Adrenal gland (tissue), 9 donors: ENCODE measurements at regions not wholly inside any gene's neighbourhood (a gene's known extent, or its start where the extent isn't known, plus 50 kb on each side); places are given as distances from the start of the nearest gene placed in this dataset.

Source experiments
- DNase-seq, 7 donors: peaks; one replicate each; pipeline ENCODE4 v3.0.0-alpha.2; 2019 to 2020
- H3K27ac ChIP-seq, 5 donors: fragments of 200-600 bp; sonication (generic) in 4 of 5; 1 replicate in 3 of 5; 2 replicates in 2 of 5; pipeline versions ENCODE4 v1.5.1 to v1.8.0; 2016 to 2020; ENCODE audit warnings: mild to moderate bottlenecking in 1 of 5
- H3K27me3 ChIP-seq: fragments of 200-600 bp; 2 replicates; pipeline ENCODE4 v1.8.0; 2021
- H3K36me3 ChIP-seq, 2 donors: fragments of 200-600 bp; replicated peaks in 1 of 2; 1 replicate in 1 of 2; 2 replicates in 1 of 2; pipeline versions ENCODE4 v1.5.1 to v1.8.0; 2018 to 2022
- H3K4me1 ChIP-seq, 2 donors: fragments of 200-600 bp; replicated peaks in 1 of 2; 1 replicate in 1 of 2; 2 replicates in 1 of 2; pipeline versions ENCODE4 v1.5.1 to v1.8.0; 2018 to 2021
- H3K4me3 ChIP-seq, 4 donors: fragments of 200-600 bp; sonication (generic) in 3 of 4; one replicate each; pipeline ENCODE4 v1.5.1; 2016 to 2018
- H3K9me3 ChIP-seq, 3 donors: fragments of 200-600 bp; sonication (generic) in 1 of 3; replicated peaks in 1 of 3; 1 replicate in 2 of 3; 2 replicates in 1 of 3; pipeline versions ENCODE4 v1.5.1 to v1.8.0; 2016 to 2021
- CTCF ChIP-seq, 6 experiments: fragments of 450-650 bp in 4 of 6; fragments of 200-600 bp in 2 of 6; sonication (generic) in 1 of 6; IDR thresholded peaks; 1 replicate in 5 of 6; 2 replicates in 1 of 6; pipeline versions ENCODE4 v1.5.1 to v1.8.0; 2016 to 2021; ENCODE audit warnings: antibody characterized with exemption in 6 of 6, mild to moderate bottlenecking in 2 of 6, moderate library complexity in 1 of 6
- POLR2A ChIP-seq, 2 donors: fragments of 450-650 bp; IDR thresholded peaks; one replicate each; pipeline ENCODE4 v1.6.1; 2017; ENCODE audit warnings: antibody characterized with exemption in 2 of 2, mild to moderate bottlenecking in 2 of 2, moderate library complexity in 1 of 2
- WGBS, 4 donors: extraction: QIAGEN DNeasy Blood & Tissue Kit in 2 of 4; methylation state at CpG; one replicate each; pipeline versions ENCODE4 v1.1.5 to v1.1.7; 2013 to 2017; 5-methylcytosine and 5-hydroxymethylcytosine counted together
- intact Hi-C, 2 donors: fragments of 100-400 bp; cut with DNase I; formaldehyde crosslinking; loops; one replicate each; pipeline versions ENCODE4 v1.14.1 to v1.15.0; 2022 to 2023
- donor health status: healthy with polysubstance abuse.
- donor health status: Bipolar disorder and iron deficiency.
- donor health status: DM: yes; HTN: yes; CAD: no.
- donor health status: DM: no; HTN: no; CAD: no.
- donor health status: DM: no; HTN: no; CAD: no.

- TF ChIP-seq POLR2A (IDR thresholded peaks at IDR 0.05) (no peak), CTCF (IDR thresholded peaks at IDR 0.05) (no peak)
- H3K36me3 ChIP-seq, result no peaks in the 10 kb centered on the region
- no peak for DNase-seq
- no peaks in the 10 kb centered on the region for H3K9me3 ChIP-seq
- H3K27ac ChIP-seq, result no peak overlapping the region
- H3K4me3 ChIP-seq, result no peak overlapping the region
- WGBS, 4 donors, result 64 to 82% (median 71%) methylated on average over 2 of the region's 2 CpGs
- no peaks in the 10 kb centered on the region for H3K4me1 ChIP-seq
- no peaks in the 10 kb centered on the region for H3K27me3 ChIP-seq
- intact Hi-C loops, result no loop called here
Measured at GRCh38 chr20:52677216-52677615, 294.9 kb upstream of the TSHZ2 start.

DNA sequence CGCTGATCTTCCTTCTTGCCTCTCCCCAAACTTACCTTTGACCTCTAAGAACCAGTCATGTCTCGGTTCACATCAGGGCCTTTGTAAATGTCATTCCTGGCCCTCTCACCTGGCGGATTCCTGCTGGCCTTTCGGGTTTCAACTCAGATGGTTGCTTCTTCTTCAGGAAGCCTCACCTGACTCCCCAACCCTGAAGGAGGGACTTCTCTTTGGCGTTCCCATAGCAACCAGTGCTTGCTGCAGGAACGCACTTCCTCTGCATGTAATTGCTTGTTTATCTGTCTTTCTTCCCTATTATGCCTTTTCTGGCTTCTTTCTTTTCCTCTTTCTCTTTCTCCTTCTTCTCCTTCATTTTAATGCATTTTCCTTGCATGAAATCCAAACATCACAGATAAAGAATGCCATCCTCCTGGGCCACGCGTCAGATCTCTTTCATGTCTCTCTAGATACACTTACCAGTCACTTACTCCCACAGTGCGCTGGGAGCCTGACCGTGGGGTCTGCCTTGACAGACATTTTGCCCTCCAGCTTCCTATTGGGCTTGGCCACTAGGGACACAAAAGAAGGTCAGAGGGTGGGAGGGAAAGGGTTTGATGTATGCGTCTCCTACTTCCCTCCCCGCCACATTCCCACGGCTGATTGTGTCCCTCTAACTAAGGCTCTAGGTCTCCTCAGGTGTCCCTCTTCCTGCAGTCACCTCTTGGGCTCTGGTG is 295.7 kb upstream of the TSHZ2 start:
- 84 to 88% (median 86%) methylated on average over 13 of the region's 13 CpGs for WGBS, 4 donors
- Histone ChIP-seq H3K4me1 (no peaks in the 10 kb centered on the region), H3K36me3 (no peaks in the 10 kb centered on the region), H3K27ac (no peak overlapping the region), H3K9me3 (no peaks in the 10 kb centered on the region), H3K27me3 (no peaks in the 10 kb centered on the region), H3K4me3 (no peak overlapping the region)
- intact Hi-C loops, result no loop called here
- no peak for DNase-seq
- TF ChIP-seq POLR2A (IDR thresholded peaks at IDR 0.05) (no peak), CTCF (IDR thresholded peaks at IDR 0.05) (no peak)

- H3K27ac ChIP-seq, result no peak overlapping the region
- H3K4me3 ChIP-seq, result no peak overlapping the region
- no peak for DNase-seq
- H3K27me3 ChIP-seq, result no peaks in the 10 kb centered on the region
- intact Hi-C loops, result no loop called here
- no peaks in the 10 kb centered on the region for H3K9me3 ChIP-seq
- H3K36me3 ChIP-seq, result no peaks in the 10 kb centered on the region
- TF ChIP-seq POLR2A (IDR thresholded peaks at IDR 0.05), result no peak
- no peak for TF ChIP-seq CTCF (IDR thresholded peaks at IDR 0.05)
- WGBS, 4 donors, result 65 to 73% (median 69%) methylated on average over 4 of the region's 4 CpGs
- H3K4me1 ChIP-seq, result no peaks in the 10 kb centered on the region
Measured at GRCh38 chr20:52675375-52675774, 296.8 kb upstream of the TSHZ2 start.

DNA sequence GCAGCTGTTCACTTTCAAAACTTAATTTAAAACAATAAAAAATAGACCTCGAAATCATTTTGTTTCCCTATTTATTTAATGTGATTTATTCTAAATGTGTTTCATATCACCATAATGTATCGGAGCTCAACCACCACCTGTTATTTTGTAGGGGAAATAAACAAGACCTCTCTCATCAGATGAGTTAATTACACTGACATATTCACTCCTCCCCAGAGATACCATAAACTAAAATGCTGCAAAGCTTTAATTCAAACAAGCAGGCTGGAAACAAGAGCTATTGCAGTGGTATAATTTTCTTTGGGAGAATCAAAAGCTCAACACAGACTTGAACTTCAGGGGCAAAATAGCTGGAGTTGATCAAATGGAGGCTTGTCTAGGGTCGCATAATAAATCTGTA is 303.5 kb upstream of the TSHZ2 start:
- TF ChIP-seq CTCF (IDR thresholded peaks at IDR 0.05) (no peak), POLR2A (IDR thresholded peaks at IDR 0.05) (no peak)
- no peaks in the 10 kb centered on the region for H3K36me3 ChIP-seq
- DNase-seq, result no peak
- 79 to 83% (median 80%) methylated on average over 3 of the region's 3 CpGs for WGBS, 4 donors
- no peak overlapping the region for H3K27ac ChIP-seq
- H3K4me3 ChIP-seq, result no peak overlapping the region
- intact Hi-C loops, result no loop called here
- no peaks in the 10 kb centered on the region for H3K27me3 ChIP-seq
- no peaks in the 10 kb centered on the region for H3K9me3 ChIP-seq
- H3K4me1 ChIP-seq, result no peaks in the 10 kb centered on the region
